HCT116 (cell line): ENCODE measurements at regions not wholly inside any gene's neighbourhood (a gene's known extent, or its start where the extent isn't known, plus 50 kb on each side); places are given as distances from the start of the nearest gene placed in this dataset.

Experiments
- ATAC-seq: fragments of 200-7000 bp; cut with Tn5 transposase; 2 replicates; pipeline ENCODE4 v1.9.1; 2020; ENCODE audit warnings: mild to moderate bottlenecking, moderate library complexity
- BruUV-seq: library from RNA; stranded (reverse); fragments of 400-500 nt; replicated peaks from 2 replicates; lab custom pipeline; 2021; lab: Mats Ljungman, UMichigan
- CTCF ChIA-PET: fragments of 300-600 bp; sonication (Branson Sonifier 250); formaldehyde crosslinking; loops from one replicate; lab custom pipeline; 2021; ENCODE audit warnings: antibody characterized with exemption; lab: Charles Lee
- POLR2A ChIA-PET: fragments of 300-600, 350-600 bp; sonication (Branson Sonifier 250); formaldehyde crosslinking; loops from one replicate; lab custom pipeline; 2021; ENCODE audit warnings: antibody characterized with exemption; lab: Charles Lee
- RAD21 ChIA-PET, 2 experiments: fragments of 300-600 bp; sonication (Branson Sonifier 250); formaldehyde crosslinking; loops; one replicate each; lab custom pipeline; 2023; ENCODE audit warnings: low total read pairs in 2 of 2; ENCODE audit not compliant: uncharacterized antibody in 2 of 2, unreplicated experiment in 2 of 2, low non-redundant PET in 1 of 2; lab: Charles Lee
- DNase-seq: peaks from one replicate; pipeline ENCODE4 v3.0.0-alpha.2; 2010; ENCODE audit warnings: low read depth, low spot score
- H2AFZ ChIP-seq: fragments of 200-600 bp; shearing (Covaris generic), sonication (generic); 2 replicates; pipeline ENCODE4 v1.6.1; 2017; ENCODE audit warnings: low read depth, mixed run types, mixed read lengths, antibody characterized with exemption, low read length; ENCODE audit not compliant: poor library complexity, severe bottlenecking
- H3K27ac ChIP-seq: 2 replicates; pipeline ENCODE4 v1.5.1; 2012; ENCODE audit warnings: low read depth, low read length
- H3K27me3 ChIP-seq: fragments of 200-600 bp; sonication (generic); 2 replicates; pipeline ENCODE4 v1.6.1; 2016; ENCODE audit warnings: mixed run types, low read length, mixed read lengths; ENCODE audit not compliant: insufficient read depth
- H3K36me3 ChIP-seq, 2 experiments: fragments of 200-500 bp in 1 of 2; fragments of 200-600 bp in 1 of 2; sonication (Bioruptor generic) in 1 of 2; sonication (generic) in 1 of 2; 2 replicates each; pipeline versions ENCODE4 v1.5.1 to v1.6.1; 2014 to 2016; ENCODE audit warnings: low read length in 2 of 2, inconsistent platforms in 1 of 2, mixed read lengths in 1 of 2, mixed run types in 1 of 2; ENCODE audit not compliant: insufficient read depth in 2 of 2, control insufficient read depth in 1 of 2
- H3K4me1 ChIP-seq, 2 experiments: fragments of 200-600 bp in 1 of 2; sonication (generic) in 1 of 2; 2 replicates each; pipeline versions ENCODE4 v1.5.1 to v1.6.1; 2012 to 2017; ENCODE audit warnings: low read length in 2 of 2, inconsistent platforms in 1 of 2, mild to moderate bottlenecking in 1 of 2, mixed read lengths in 1 of 2, mixed run types in 1 of 2, moderate library complexity in 1 of 2; ENCODE audit not compliant: insufficient read depth in 2 of 2, control insufficient read depth in 1 of 2
- H3K4me2 ChIP-seq: fragments of 200-600 bp; sonication (generic); 2 replicates; pipeline ENCODE4 v1.6.1; 2017; ENCODE audit warnings: mixed run types, low read length, mixed read lengths
- H3K4me3 ChIP-seq, 2 experiments: fragments of 200-600 bp in 1 of 2; sonication (generic) in 1 of 2; replicated peaks in 1 of 2; 2 replicates each; pipeline ENCODE4 v1.5.1; 2011 to 2016; ENCODE audit warnings: low read length in 2 of 2, control low read depth in 1 of 2, low read depth in 1 of 2, mild to moderate bottlenecking in 1 of 2, mixed read lengths in 1 of 2, mixed run types in 1 of 2
- H3K79me2 ChIP-seq: fragments of 200-600 bp; sonication (generic); 2 replicates; pipeline ENCODE4 v1.6.1; 2017; ENCODE audit warnings: mild to moderate bottlenecking, mixed run types, low read length, moderate library complexity, mixed read lengths; ENCODE audit not compliant: insufficient read depth
- H3K9ac ChIP-seq: fragments of 200-600 bp; sonication (generic); 2 replicates; pipeline ENCODE4 v1.6.1; 2016; ENCODE audit warnings: low read length, mixed read lengths
- H3K9me2 ChIP-seq: fragments of 200-600 bp; sonication (generic), shearing (Covaris generic); 2 replicates; pipeline ENCODE4 v1.6.1; 2017; ENCODE audit warnings: mixed run types, mild to moderate bottlenecking, moderate library complexity; ENCODE audit not compliant: insufficient read depth
- H3K9me3 ChIP-seq, 2 experiments: fragments of 200-500 bp in 1 of 2; fragments of 200-600 bp in 1 of 2; sonication (Bioruptor generic) in 1 of 2; sonication (generic) in 1 of 2; 2 replicates each; pipeline ENCODE4 v1.6.1; 2014 to 2017; ENCODE audit warnings: low read length in 2 of 2, mixed read lengths in 2 of 2, inconsistent platforms in 1 of 2, low read depth in 1 of 2, mild to moderate bottlenecking in 1 of 2, mixed run types in 1 of 2, moderate library complexity in 1 of 2; ENCODE audit not compliant: control insufficient read depth in 1 of 2, insufficient read depth in 1 of 2
- H4K20me1 ChIP-seq: fragments of 200-600 bp; sonication (generic), shearing (Covaris generic); 2 replicates; pipeline ENCODE4 v1.6.1; 2017; ENCODE audit warnings: mixed run types, mild to moderate bottlenecking, moderate library complexity; ENCODE audit not compliant: insufficient read depth
- CBX3 ChIP-seq: IDR thresholded peaks from 2 replicates; pipeline ENCODE4 v1.6.1; 2012; ENCODE audit warnings: low read depth
- ELF1 ChIP-seq: IDR thresholded peaks from 2 replicates; pipeline ENCODE4 v1.6.1; 2012; ENCODE audit warnings: low read depth, borderline replicate concordance
- EZH2phosphoT487 ChIP-seq: fragments of 200-600 bp; IDR thresholded peaks from 2 replicates; pipeline ENCODE4 v1.6.1; 2018; ENCODE audit warnings: antibody characterized with exemption, borderline replicate concordance
- FOSL1 ChIP-seq: IDR thresholded peaks from 2 replicates; pipeline ENCODE4 v1.6.1; 2012; ENCODE audit warnings: low read depth
- POLR2A ChIP-seq: IDR thresholded peaks from 2 replicates; pipeline ENCODE4 v1.7.0; 2011; ENCODE audit warnings: borderline replicate concordance; ENCODE audit not compliant: insufficient read depth, insufficient read length; ENCODE audit errors: extremely low read depth
- POLR2AphosphoS5 ChIP-seq: IDR thresholded peaks from 2 replicates; pipeline ENCODE4 v1.6.1; 2011; ENCODE audit warnings: mild to moderate bottlenecking, low read depth, low read length, moderate library complexity
- SIN3A ChIP-seq: IDR thresholded peaks from 2 replicates; pipeline ENCODE4 v1.6.1; 2012; ENCODE audit warnings: low read depth
- ZNF274 ChIP-seq: fragments of 200-500 bp; sonication (Bioruptor generic); IDR thresholded peaks from 2 replicates; pipeline ENCODE4 v1.6.1; 2014; ENCODE audit warnings: mild to moderate bottlenecking, low read depth, low read length, inconsistent platforms
- intact Hi-C: fragments of 100-400 bp; cut with micrococcal nuclease; formaldehyde crosslinking; loops from 2 replicates; pipeline ENCODE4 v1.10.0; 2022
- TF ChIP-seq, protein P1 (sequence below): IDR thresholded peaks from 2 replicates; pipeline ENCODE4 v1.6.1; 2012; ENCODE audit warnings: low read depth

DNA sequence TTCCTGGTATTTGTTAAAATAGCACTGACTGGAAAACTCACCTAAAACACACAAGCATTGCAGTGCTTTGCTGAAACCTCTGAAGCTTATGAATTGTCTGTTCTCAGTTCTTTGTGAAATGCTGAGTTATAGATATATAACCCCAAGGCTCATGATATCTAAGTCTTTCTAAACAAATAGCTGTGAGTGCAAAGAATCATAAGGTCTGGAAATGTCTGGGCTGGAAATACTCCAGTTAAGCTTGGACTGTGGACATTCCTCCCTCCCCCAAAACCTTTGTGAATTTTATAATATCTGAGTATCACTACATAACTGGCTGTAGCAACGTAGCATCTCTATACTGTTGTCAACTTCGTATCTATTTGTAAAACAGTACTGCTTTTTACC lies 69.1 kb downstream of the CBLN4 start:
- no peak overlapping the region for H3K9ac ChIP-seq
- H3K9me3 ChIP-seq: peaks cover 12 to 14% of the 10 kb centered on the region in 2 experiments; a peak in 2 of 4 replicates
- H3K27me3 ChIP-seq: no peaks in the 10 kb centered on the region
- POLR2A ChIA-PET: no interaction called here
- CTCF ChIA-PET: no interaction called here
- TF ChIP-seq POLR2AphosphoS5: no peak
- TF ChIP-seq SIN3A: no peak
- no peak for TF ChIP-seq CBX3
- TF ChIP-seq ELF1: no peak
- TF ChIP-seq EZH2phosphoT487: no peak
- no peak for TF ChIP-seq FOSL1
- TF ChIP-seq POLR2A: no peak
- TF ChIP-seq ZNF274: no peak
- TF ChIP-seq, protein P1, sequence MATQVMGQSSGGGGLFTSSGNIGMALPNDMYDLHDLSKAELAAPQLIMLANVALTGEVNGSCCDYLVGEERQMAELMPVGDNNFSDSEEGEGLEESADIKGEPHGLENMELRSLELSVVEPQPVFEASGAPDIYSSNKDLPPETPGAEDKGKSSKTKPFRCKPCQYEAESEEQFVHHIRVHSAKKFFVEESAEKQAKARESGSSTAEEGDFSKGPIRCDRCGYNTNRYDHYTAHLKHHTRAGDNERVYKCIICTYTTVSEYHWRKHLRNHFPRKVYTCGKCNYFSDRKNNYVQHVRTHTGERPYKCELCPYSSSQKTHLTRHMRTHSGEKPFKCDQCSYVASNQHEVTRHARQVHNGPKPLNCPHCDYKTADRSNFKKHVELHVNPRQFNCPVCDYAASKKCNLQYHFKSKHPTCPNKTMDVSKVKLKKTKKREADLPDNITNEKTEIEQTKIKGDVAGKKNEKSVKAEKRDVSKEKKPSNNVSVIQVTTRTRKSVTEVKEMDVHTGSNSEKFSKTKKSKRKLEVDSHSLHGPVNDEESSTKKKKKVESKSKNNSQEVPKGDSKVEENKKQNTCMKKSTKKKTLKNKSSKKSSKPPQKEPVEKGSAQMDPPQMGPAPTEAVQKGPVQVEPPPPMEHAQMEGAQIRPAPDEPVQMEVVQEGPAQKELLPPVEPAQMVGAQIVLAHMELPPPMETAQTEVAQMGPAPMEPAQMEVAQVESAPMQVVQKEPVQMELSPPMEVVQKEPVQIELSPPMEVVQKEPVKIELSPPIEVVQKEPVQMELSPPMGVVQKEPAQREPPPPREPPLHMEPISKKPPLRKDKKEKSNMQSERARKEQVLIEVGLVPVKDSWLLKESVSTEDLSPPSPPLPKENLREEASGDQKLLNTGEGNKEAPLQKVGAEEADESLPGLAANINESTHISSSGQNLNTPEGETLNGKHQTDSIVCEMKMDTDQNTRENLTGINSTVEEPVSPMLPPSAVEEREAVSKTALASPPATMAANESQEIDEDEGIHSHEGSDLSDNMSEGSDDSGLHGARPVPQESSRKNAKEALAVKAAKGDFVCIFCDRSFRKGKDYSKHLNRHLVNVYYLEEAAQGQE: no peak
- H3K9me2 ChIP-seq: no peaks in the 10 kb centered on the region
- no peaks in the 10 kb centered on the region for H3K4me1 ChIP-seq
- intact Hi-C loops: no loop called here
- no peak for ATAC-seq
- DNase-seq: no peak
- no peaks in the 10 kb centered on the region for H4K20me1 ChIP-seq
- H3K36me3 ChIP-seq: no peaks in the 10 kb centered on the region
- H3K79me2 ChIP-seq: no peaks in the 10 kb centered on the region
- BruUV-seq: no TSS peak
- RAD21 ChIA-PET: no interaction called here
- no peak overlapping the region for H2AFZ ChIP-seq
- no peak overlapping the region for H3K4me2 ChIP-seq
- no peak overlapping the region for H3K4me3 ChIP-seq
- H3K27ac ChIP-seq: no peak overlapping the region
